Thyroid gland (tissue), 4 donors: ENCODE measurements at regions not wholly inside any gene's neighbourhood (a gene's known extent, or its start where the extent isn't known, plus 50 kb on each side); places are given as distances from the start of the nearest gene placed in this dataset.
"Not testable (repeated sequence)": the region's sequence is repeated elsewhere in the genome, so short reads cannot be mapped to it uniquely, and the experiment has no call there.

Experiments used
- DNase-seq, 2 donors: peaks; one replicate each; pipeline ENCODE4 v3.0.0-alpha.2; 2019
- H3K27ac ChIP-seq, 3 donors: fragments of 200-600 bp; sonication (generic); 1 replicate in 2 of 3; 2 replicates in 1 of 3; pipeline ENCODE4 v1.5.1; 2016 to 2019; ENCODE audit warnings: mild to moderate bottlenecking in 1 of 3, moderate library complexity in 1 of 3
- H3K27me3 ChIP-seq: fragments of 200-600 bp; sonication (generic); one replicate; pipeline ENCODE4 v1.5.1; 2019
- H3K36me3 ChIP-seq, 2 donors: fragments of 200-600 bp; sonication (generic); one replicate each; pipeline ENCODE4 v1.5.1; 2016 to 2019
- H3K4me1 ChIP-seq, 2 donors: fragments of 200-600 bp; sonication (generic); one replicate each; pipeline ENCODE4 v1.5.1; 2017 to 2019
- H3K4me3 ChIP-seq, 3 donors: fragments of 200-600 bp; sonication (generic); replicated peaks in 1 of 3; 1 replicate in 2 of 3; 2 replicates in 1 of 3; pipeline ENCODE4 v1.5.1; 2016; ENCODE audit warnings: mild to moderate bottlenecking in 1 of 3
- H3K9me3 ChIP-seq: fragments of 200-600 bp; sonication (generic); one replicate; pipeline ENCODE4 v1.5.1; 2017
- POLR2A ChIP-seq, 2 donors: fragments of 450-650 bp; IDR thresholded peaks; one replicate each; pipeline ENCODE4 v1.6.1; 2017; ENCODE audit warnings: antibody characterized with exemption in 2 of 2, mild to moderate bottlenecking in 2 of 2, moderate library complexity in 1 of 2
- WGBS, 2 donors: methylation state at CpG; one replicate each; pipeline ENCODE4 v1.1.5; 2017; 5-methylcytosine and 5-hydroxymethylcytosine counted together
- intact Hi-C: fragments of 100-400 bp; cut with DNase I; formaldehyde crosslinking; loops from one replicate; pipeline ENCODE4 v1.15.1; 2023
- TF ChIP-seq, protein P1 (sequence below), 6 experiments: fragments of 200-600 bp in 3 of 6; fragments of 450-650 bp in 3 of 6; sonication (generic) in 3 of 6; IDR thresholded peaks; one replicate each; pipeline ENCODE4 v1.5.1; 2016 to 2019; ENCODE audit warnings: antibody characterized with exemption in 6 of 6, mild to moderate bottlenecking in 2 of 6, inconsistent platforms in 1 of 6, moderate library complexity in 1 of 6

DNA sequence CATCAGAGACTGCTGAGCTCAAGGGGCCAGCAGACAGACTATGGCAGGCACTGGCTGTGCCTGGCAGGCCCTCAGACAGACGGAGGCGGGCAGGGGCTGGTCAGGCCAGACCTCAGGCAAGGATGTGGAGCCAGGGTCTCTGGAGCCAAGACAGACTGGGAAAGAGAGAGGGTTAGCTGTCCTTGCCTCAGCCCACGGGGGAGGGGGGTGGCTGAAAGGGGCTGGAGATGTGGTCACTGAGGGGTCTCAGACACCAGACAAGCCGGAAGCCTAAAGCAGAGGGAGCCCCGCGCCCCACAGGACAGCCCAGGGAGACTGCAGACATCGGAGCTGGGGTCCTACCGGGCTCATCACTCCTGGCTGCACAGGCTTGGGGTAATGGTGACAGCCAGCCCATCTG, 141.2 kb upstream of the FOXD4L5 start:
- Histone ChIP-seq H3K27ac (no peak overlapping the region), H3K4me1 (no peaks in the 10 kb centered on the region), H3K4me3 (no peak overlapping the region), H3K27me3 (no peaks in the 10 kb centered on the region), H3K9me3 (no peaks in the 10 kb centered on the region), H3K36me3 (no peaks in the 10 kb centered on the region)
- intact Hi-C loops, result no loop called here
- TF ChIP-seq POLR2A (IDR thresholded peaks at IDR 0.05), result no peak
- TF ChIP-seq, protein P1, sequence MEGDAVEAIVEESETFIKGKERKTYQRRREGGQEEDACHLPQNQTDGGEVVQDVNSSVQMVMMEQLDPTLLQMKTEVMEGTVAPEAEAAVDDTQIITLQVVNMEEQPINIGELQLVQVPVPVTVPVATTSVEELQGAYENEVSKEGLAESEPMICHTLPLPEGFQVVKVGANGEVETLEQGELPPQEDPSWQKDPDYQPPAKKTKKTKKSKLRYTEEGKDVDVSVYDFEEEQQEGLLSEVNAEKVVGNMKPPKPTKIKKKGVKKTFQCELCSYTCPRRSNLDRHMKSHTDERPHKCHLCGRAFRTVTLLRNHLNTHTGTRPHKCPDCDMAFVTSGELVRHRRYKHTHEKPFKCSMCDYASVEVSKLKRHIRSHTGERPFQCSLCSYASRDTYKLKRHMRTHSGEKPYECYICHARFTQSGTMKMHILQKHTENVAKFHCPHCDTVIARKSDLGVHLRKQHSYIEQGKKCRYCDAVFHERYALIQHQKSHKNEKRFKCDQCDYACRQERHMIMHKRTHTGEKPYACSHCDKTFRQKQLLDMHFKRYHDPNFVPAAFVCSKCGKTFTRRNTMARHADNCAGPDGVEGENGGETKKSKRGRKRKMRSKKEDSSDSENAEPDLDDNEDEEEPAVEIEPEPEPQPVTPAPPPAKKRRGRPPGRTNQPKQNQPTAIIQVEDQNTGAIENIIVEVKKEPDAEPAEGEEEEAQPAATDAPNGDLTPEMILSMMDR (IDR thresholded peaks at IDR 0.05), result no peak
- DNase-seq, result no peak
- WGBS, 2 donors, result 88 to 93% methylated on average over 6 to 8 of the region's 8 CpGs

DNA sequence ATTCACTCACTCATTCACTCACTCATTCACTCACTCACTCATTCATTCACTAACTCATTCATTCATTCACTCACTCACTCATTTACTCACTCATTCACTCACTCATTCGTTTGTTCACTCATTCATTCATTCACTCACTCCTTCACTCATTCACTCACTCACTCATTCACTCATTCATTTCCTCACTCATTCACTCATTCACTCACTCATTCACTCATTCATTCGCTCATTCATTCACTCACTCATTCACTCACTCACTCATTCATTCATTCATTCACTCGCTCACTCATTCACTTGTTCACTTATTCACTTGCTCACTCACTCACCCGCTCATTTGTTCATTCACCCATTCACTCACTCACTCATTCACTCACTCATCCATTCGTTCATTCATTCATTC, 140.2 kb upstream of the FOXD4L5 start:
- H3K4me3 ChIP-seq, H3K27ac ChIP-seq, H3K9me3 ChIP-seq, DNase-seq, H3K36me3 ChIP-seq, intact Hi-C loops, H3K27me3 ChIP-seq, H3K4me1 ChIP-seq: not testable (repeated sequence)
- 51% methylated on average over 5 of the region's 5 CpGs for WGBS, 2 donors

DNA sequence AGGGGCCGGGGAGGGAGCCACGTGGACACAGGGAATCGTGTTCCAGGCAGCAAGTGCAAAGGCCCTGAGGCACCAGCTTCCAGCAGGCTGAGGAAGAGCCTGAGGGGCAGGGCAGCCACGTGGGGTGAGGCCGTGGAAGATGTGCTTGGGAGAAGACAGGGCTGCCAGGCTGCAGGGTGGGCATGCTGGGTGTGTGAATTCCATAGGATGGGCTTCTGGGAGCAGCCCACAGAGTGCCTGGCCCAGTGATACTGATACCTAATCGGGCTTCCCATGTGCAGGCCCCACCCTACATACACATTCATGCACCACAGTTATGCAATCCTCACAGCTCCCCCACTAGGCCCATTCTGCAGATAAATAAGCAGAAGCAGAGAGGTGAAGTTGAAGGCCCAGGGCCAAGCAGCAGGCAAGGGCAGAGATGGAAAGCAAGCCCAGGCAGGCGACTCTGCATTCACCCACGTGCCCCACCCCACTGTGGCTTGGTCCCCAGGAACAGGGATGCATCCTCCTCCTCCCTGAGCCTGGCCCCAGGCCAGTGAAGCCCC, 139.5 kb upstream of the FOXD4L5 start:
- 80 to 84% methylated on average over 7 to 8 of the region's 8 CpGs for WGBS, 2 donors
- H3K4me1 ChIP-seq, H3K27me3 ChIP-seq, DNase-seq, H3K36me3 ChIP-seq, intact Hi-C loops, H3K4me3 ChIP-seq, H3K27ac ChIP-seq, H3K9me3 ChIP-seq: not testable (repeated sequence)

DNA sequence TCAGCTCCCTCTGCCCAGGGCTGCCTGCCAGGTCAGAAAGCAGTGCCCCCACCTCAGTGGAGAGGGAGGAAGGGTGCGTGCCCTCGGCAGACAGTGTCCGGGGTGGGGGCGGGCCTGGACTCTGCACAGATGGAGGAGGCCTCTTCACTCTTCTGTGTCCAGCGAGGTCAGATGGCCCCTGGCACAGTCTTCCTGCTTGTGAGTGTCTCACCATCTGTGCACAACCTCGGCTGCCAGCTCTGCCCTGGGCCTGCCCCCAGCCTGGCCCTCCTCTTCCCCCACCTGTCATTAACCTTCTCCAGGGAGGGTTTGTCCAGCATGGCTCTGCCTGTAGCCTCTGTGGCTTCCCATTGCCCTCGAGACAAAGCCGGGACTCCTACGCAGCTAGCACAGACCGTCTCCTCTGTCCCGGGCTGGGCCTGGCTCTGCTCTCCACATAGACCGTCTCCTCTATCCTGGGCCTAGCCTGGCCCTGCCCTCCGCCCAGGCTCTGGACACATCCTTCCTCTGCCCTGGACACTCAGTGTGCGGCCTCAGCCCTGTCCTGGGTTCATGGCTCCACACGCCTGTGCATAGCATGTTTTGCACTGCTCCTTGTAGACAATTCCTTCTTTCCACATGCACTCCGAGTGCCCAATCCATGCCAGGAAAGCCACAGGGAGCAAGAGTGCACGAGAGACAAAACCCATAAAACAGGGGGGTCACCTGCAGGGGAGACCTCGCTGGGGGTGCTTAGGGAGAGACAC, 138.9 kb upstream of the FOXD4L5 start:
- H3K9me3 ChIP-seq, H3K4me3 ChIP-seq, intact Hi-C loops, H3K4me1 ChIP-seq, H3K36me3 ChIP-seq, H3K27ac ChIP-seq, H3K27me3 ChIP-seq, DNase-seq: not testable (repeated sequence)
- 85 to 89% methylated on average over 14 to 17 of the region's 18 CpGs for WGBS, 2 donors

DNA sequence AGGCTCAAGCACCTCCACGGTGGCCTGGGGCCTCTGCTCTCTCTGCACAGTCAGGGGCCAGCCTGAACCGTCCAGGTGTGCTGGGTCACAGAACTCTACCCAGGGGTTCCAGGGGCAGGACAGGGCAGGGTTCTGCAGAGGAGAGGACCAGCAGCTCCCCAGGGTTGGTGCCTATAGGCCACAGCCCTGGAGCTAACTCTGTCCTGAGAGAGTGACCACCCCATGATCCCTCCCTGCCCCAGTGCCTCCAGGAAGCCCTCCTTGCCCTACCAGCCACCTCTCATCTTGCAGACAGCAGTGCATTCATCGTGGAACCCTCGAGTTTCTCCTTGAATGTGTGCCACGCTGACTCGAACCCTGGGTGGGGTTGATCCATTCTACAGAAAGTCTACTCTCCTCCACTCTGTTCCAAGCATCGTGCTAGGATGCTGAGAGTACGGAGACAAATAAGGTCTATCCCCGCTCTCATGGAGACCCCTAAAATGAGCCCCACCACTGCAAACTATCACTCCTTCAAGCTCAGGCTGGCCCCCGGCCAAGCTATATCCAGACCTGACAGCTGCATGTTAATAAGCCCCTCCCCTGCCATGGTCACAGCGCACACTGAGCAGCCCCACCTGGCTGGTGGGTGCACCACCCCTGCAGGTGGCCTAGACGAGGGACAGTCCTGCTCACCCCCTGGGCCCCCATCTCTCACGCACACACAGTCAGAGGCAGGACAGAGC, 138.1 kb upstream of the FOXD4L5 start:
- H3K9me3 ChIP-seq, H3K36me3 ChIP-seq, H3K27ac ChIP-seq, H3K4me3 ChIP-seq, H3K4me1 ChIP-seq, intact Hi-C loops, H3K27me3 ChIP-seq, DNase-seq: not testable (repeated sequence)
- WGBS, 2 donors, result 89% methylated on average over 8 to 10 of the region's 13 CpGs

DNA sequence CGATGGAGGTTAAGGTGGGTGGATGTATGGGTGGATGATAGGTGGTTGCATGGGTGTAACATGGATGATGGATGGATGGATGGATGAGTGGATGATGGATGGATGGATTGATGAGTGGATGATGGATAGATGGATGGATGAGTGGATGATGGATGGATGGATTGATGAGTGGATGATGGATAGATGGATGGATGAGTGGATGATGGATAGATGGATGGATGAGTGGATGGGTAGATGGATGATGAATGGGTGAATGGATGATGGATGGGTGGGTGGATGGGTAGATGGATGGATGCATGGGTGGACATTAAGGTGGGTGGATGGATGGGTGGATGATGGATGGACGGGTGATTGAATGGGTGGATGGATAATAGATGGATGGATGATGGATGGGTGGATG, 136.5 kb upstream of the FOXD4L5 start:
- H3K4me3 ChIP-seq, H3K27me3 ChIP-seq, H3K36me3 ChIP-seq, H3K9me3 ChIP-seq, DNase-seq, H3K27ac ChIP-seq, H3K4me1 ChIP-seq, intact Hi-C loops: not testable (repeated sequence)
- 73 to 78% methylated on average over 2 of the region's 2 CpGs for WGBS, 2 donors

DNA sequence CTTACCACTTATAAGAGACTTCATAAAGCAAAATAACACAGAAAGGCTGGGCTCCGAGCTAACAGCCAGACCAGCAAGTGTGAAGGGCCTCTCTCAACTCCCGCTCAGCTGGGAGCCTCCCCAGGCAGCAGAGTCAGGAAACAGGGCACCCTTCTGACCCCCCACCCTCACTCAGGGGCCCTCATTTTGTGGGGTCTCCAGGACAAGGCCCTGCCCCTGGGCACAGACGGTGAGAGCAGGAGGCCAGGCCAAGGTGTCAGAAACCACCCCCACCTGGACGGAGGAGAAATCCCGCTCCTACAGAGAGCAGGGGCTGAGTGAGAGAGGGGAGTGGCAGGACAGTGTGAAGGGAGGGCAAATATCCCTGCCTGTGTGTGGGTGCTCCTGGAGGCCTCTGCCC, 135.8 kb upstream of the FOXD4L5 start:
- no peak overlapping the region for H3K27ac ChIP-seq
- H3K9me3 ChIP-seq, result no peaks in the 10 kb centered on the region
- H3K4me3 ChIP-seq, result no peak overlapping the region
- TF ChIP-seq, protein P1 (IDR thresholded peaks at IDR 0.05), result no peak
- TF ChIP-seq POLR2A (IDR thresholded peaks at IDR 0.05), result no peak
- intact Hi-C loops, result no loop called here
- no peaks in the 10 kb centered on the region for H3K36me3 ChIP-seq
- 73 to 77% methylated on average over 5 of the region's 5 CpGs for WGBS, 2 donors
- H3K27me3 ChIP-seq, result no peaks in the 10 kb centered on the region
- H3K4me1 ChIP-seq, result no peaks in the 10 kb centered on the region
- no peak for DNase-seq

DNA sequence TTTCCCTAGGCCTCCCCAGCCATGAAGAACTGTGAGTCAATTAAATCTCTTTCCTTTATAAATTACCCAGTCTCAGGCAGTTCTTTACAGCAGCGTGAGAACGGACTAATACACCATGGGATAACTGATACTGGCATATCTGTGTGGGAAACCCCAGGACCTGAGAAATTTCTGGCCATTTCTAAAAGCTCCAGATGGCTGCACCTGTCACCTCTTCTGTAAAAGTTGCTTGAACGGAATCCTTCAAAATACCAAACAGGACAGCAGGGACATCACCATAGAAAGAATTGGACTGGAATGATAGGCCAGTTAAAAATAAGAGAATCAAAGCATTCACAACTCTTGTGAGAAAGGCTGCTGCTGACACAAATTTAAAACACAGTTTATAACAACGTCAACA, 134.0 kb upstream of the FOXD4L5 start:
- WGBS, 2 donors, result 63 to 80% methylated on average over 4 of the region's 4 CpGs
- H3K36me3 ChIP-seq, intact Hi-C loops, H3K4me1 ChIP-seq, H3K9me3 ChIP-seq, DNase-seq, H3K27ac ChIP-seq, H3K4me3 ChIP-seq, H3K27me3 ChIP-seq: not testable (repeated sequence)

DNA sequence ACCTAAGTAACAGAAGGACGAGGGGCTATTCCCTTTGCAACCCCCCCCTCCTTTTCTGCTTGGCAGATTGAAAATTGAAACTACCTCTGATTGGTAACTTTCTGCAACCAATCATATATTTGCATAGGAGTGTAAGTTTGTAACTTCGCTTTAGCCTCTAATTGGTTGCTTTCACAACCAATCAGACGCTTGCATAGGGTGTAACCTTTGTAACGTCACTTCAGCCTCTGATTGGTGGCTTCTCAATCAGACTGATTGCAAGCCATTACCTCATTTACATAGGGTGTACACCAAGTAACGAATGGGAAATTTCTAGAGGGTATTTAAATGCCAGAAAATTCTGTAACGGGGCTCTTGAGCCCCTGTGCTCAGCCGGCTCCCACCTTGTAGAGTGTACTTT, 131.9 kb upstream of the FOXD4L5 start:
- H3K4me1 ChIP-seq, DNase-seq, H3K36me3 ChIP-seq, H3K4me3 ChIP-seq, H3K27me3 ChIP-seq, intact Hi-C loops, H3K9me3 ChIP-seq, H3K27ac ChIP-seq: not testable (repeated sequence)
- 63 to 68% methylated on average over 7 of the region's 7 CpGs for WGBS, 2 donors

DNA sequence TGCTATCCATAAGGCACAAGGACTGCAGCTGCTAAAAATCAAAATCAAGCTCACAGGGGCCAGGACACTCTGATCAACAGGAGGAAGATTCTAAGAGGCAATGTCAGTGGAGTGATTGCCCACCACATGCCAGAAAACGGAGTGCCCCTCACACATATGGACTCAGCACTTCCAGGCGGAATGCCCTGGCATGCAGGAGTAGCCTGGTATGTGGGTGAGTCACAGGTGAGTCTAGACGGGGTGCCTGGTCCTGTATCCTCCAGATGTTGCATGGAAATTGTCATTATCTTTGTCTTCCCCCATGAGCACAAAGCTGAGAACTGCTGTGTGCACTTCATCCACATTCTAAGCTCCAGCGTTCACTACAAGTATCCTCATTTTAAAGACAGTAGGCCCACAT, 129.2 kb upstream of the FOXD4L5 start:
- H3K27ac ChIP-seq, H3K9me3 ChIP-seq, DNase-seq, H3K4me3 ChIP-seq, intact Hi-C loops, H3K4me1 ChIP-seq, H3K36me3 ChIP-seq, H3K27me3 ChIP-seq: not testable (repeated sequence)
- WGBS, 2 donors, result 41 to 60% methylated on average over 4 of the region's 4 CpGs

DNA sequence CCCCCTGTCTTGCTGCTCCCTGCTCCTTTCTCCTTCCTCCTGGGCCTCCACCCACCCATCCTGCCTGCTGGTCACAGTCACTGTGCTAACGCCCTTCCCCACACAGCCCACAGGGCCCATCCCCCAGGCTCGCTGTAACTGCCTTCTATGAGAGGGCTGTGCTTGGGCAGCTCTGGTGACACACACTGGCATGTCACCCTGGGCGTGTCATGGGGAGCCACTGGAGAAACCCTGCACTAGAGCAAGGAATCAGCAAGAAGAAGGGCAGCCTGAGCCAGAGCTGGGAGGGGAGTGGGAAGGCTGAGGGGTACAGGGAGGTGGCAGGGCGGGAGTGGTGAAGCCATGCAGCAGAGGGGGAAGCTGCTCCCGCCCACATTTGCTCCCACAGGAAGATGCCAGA, 128.4 kb upstream of the FOXD4L5 start:
- intact Hi-C loops, H3K27ac ChIP-seq, H3K9me3 ChIP-seq, H3K36me3 ChIP-seq, H3K4me1 ChIP-seq, DNase-seq, H3K4me3 ChIP-seq, H3K27me3 ChIP-seq: not testable (repeated sequence)
- 59 to 71% methylated on average over 5 of the region's 5 CpGs for WGBS, 2 donors
